Bronchial epithelial cell (primary cell): ENCODE measurements at regions not wholly inside any gene's neighbourhood (a gene's known extent, or its start where the extent isn't known, plus 50 kb on each side); places are given as distances from the start of the nearest gene placed in this dataset.
A peak's percentile ranks its signal among the peaks of the same experiment; 100 is the strongest.

Experiments
- DNase-seq: peaks from one replicate; pipeline ENCODE4 v3.0.0-alpha.2; 2010; ENCODE audit warnings: low read depth
- FAIRE-seq: peaks from 2 replicates; lab custom pipeline; 2011; peaks lifted over from hg19 to GRCh38; lab: Jason Lieb, UNC
- H3K27me3 ChIP-seq: 2 replicates; pipeline ENCODE4 v1.5.1; 2011; ENCODE audit warnings: low read length; ENCODE audit not compliant: control insufficient read depth, insufficient read depth
- H3K36me3 ChIP-seq: 2 replicates; pipeline ENCODE4 v1.5.1; 2011; ENCODE audit warnings: low read length; ENCODE audit not compliant: control insufficient read depth, insufficient read depth
- H3K4me3 ChIP-seq: 2 replicates; pipeline ENCODE4 v1.5.1; 2011; ENCODE audit warnings: mild to moderate bottlenecking, low read depth, low read length, control low read depth
- TF ChIP-seq, protein P1 (sequence below): IDR thresholded peaks from 2 replicates; pipeline ENCODE4 v1.5.1; 2011; ENCODE audit warnings: mild to moderate bottlenecking, moderate library complexity, low read length, control low read depth, inconsistent platforms; ENCODE audit not compliant: insufficient read depth, severe bottlenecking

- DNase-seq, result peak; percentile 86
- Histone ChIP-seq H3K4me3 (no peak overlapping the region), H3K36me3 (no peaks in the 10 kb centered on the region), H3K27me3 (no peaks in the 10 kb centered on the region)
- TF ChIP-seq, protein P1, sequence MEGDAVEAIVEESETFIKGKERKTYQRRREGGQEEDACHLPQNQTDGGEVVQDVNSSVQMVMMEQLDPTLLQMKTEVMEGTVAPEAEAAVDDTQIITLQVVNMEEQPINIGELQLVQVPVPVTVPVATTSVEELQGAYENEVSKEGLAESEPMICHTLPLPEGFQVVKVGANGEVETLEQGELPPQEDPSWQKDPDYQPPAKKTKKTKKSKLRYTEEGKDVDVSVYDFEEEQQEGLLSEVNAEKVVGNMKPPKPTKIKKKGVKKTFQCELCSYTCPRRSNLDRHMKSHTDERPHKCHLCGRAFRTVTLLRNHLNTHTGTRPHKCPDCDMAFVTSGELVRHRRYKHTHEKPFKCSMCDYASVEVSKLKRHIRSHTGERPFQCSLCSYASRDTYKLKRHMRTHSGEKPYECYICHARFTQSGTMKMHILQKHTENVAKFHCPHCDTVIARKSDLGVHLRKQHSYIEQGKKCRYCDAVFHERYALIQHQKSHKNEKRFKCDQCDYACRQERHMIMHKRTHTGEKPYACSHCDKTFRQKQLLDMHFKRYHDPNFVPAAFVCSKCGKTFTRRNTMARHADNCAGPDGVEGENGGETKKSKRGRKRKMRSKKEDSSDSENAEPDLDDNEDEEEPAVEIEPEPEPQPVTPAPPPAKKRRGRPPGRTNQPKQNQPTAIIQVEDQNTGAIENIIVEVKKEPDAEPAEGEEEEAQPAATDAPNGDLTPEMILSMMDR, result no peak
- FAIRE-seq, result no peak
Observed at GRCh38 chr7:41584746-41585145, 118.1 kb downstream of the INHBA start.

DNA sequence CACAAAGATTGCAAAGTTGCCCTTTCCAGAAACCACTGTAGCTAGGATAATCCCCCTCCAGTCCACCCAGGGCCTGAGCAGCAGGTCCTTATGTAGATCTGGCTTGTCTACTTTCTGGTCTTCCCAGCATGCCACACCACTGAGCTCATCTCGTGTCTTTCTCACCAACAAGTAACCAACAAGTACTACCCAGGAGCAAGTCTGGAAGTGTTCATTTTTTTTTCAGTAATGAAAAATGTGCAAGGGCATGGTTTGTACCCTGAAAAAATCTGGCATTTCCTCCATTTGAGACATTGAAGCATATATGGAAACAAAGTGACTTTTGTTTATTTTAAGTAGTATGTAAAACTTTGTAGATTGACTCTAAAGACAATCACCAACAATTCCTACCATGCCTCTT, 120.8 kb downstream of the INHBA start:
- Histone ChIP-seq H3K36me3 (no peaks in the 10 kb centered on the region), H3K27me3 (no peaks in the 10 kb centered on the region), H3K4me3 (no peak overlapping the region)
- TF ChIP-seq, protein P1, result no peak
- FAIRE-seq (no peak), DNase-seq (peak; percentile 15)

- TF ChIP-seq, protein P1, result no peak
- no peak for FAIRE-seq
- no peak for DNase-seq
- no peaks in the 10 kb centered on the region for H3K27me3 ChIP-seq
- H3K4me3 ChIP-seq, result no peak overlapping the region
- H3K36me3 ChIP-seq, result no peaks in the 10 kb centered on the region
Observed at GRCh38 chr7:41581041-41581440, 121.8 kb downstream of the INHBA start.

GRCh38 chr7:41579961-41580935, 122.6 kb downstream of the INHBA start:
- Histone ChIP-seq H3K36me3 (no peaks in the 10 kb centered on the region), H3K4me3 (no peak overlapping the region), H3K27me3 (no peaks in the 10 kb centered on the region)
- DNase-seq (peak; percentile 45), FAIRE-seq (no peak)
- TF ChIP-seq, protein P1, result no peak

DNA sequence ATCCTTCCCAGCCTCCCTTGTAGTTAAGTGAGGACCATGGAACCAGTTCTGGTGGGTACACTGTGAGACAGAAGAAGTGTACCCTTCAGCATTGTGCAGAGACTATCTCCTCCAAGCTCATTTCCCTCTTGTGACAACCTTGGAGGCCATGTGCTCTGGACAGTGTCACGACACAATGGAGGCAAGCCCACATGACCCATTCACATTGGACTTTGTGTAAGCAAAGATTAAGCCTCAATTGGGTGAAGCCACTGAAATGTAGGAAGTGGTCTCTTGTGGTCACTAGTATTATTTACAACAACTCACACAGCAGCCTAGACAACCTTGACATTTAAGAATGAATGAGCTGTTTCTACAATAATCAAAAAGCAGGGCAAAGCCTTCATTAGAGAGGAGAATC, 124.2 kb downstream of the INHBA start:
- Histone ChIP-seq H3K27me3 (no peaks in the 10 kb centered on the region), H3K4me3 (no peak overlapping the region), H3K36me3 (no peaks in the 10 kb centered on the region)
- FAIRE-seq (no peak), DNase-seq (no peak)
- TF ChIP-seq, protein P1, result no peak
